WTC11 (cell line): ENCODE measurements at regions not wholly inside any gene's neighbourhood (a gene's known extent, or its start where the extent isn't known, plus 50 kb on each side); places are given as distances from the start of the nearest gene placed in this dataset.

ENCODE experiments used
- AFF4 ChIP-seq: sonication (generic); formaldehyde crosslinking; IDR thresholded peaks from 2 replicates; pipeline ENCODE4 v1.8.1; 2023; ENCODE audit warnings: mild to moderate bottlenecking, missing genetic modification reagents, borderline replicate concordance
- ATF6 ChIP-seq: sonication (generic); formaldehyde crosslinking; IDR thresholded peaks from 2 replicates; pipeline ENCODE4 v1.8.1; 2023; ENCODE audit warnings: mild to moderate bottlenecking, missing genetic modification reagents
- CTCF ChIP-seq: fragments of 200-600 bp; IDR thresholded peaks from 2 replicates; pipeline ENCODE4 v1.8.0; 2022; ENCODE audit warnings: antibody characterized with exemption
- ELF4 ChIP-seq: sonication (generic); formaldehyde crosslinking; IDR thresholded peaks from 2 replicates; pipeline ENCODE4 v1.8.1; 2022; ENCODE audit warnings: low read depth, mild to moderate bottlenecking, moderate library complexity, missing genetic modification reagents
- FOXP4 ChIP-seq: sonication (generic); formaldehyde crosslinking; IDR thresholded peaks from 2 replicates; pipeline ENCODE4 v1.8.0; 2022; ENCODE audit warnings: mild to moderate bottlenecking, missing genetic modification reagents
- GABPB1 ChIP-seq: sonication (generic); formaldehyde crosslinking; IDR thresholded peaks from 2 replicates; pipeline ENCODE4 v1.8.1; 2023; ENCODE audit warnings: mild to moderate bottlenecking, missing genetic modification reagents
- JUN ChIP-seq: sonication (generic); formaldehyde crosslinking; IDR thresholded peaks from 2 replicates; pipeline ENCODE4 v1.8.0; 2023; ENCODE audit warnings: mild to moderate bottlenecking, missing genetic modification reagents
- NFYB ChIP-seq: sonication (generic); formaldehyde crosslinking; conservative IDR thresholded peaks from 2 replicates; pipeline ENCODE4 v1.8.0; 2022; ENCODE audit warnings: low read depth, missing genetic modification reagents
- TEAD4 ChIP-seq: sonication (generic); formaldehyde crosslinking; IDR thresholded peaks from 2 replicates; pipeline ENCODE4 v1.8.0; 2022; ENCODE audit warnings: mild to moderate bottlenecking, missing genetic modification reagents
- USF1 ChIP-seq: sonication (generic); formaldehyde crosslinking; IDR thresholded peaks from 2 replicates; pipeline ENCODE4 v1.8.0; 2022; ENCODE audit warnings: mild to moderate bottlenecking, missing genetic modification reagents
- USF2 ChIP-seq: sonication (generic); formaldehyde crosslinking; IDR thresholded peaks from 2 replicates; pipeline ENCODE4 v1.8.1; 2023; ENCODE audit warnings: mild to moderate bottlenecking, missing genetic modification reagents, moderate library complexity
- TF ChIP-seq, protein P1 (sequence below): sonication (generic); formaldehyde crosslinking; IDR thresholded peaks from 2 replicates; pipeline ENCODE4 v1.8.1; 2022; ENCODE audit warnings: mild to moderate bottlenecking, moderate library complexity, missing genetic modification reagents
- TF ChIP-seq, protein P2 (sequence below): fragments of 250-450 bp; sonication (Bioruptor Pico); IDR thresholded peaks from 2 replicates; pipeline ENCODE4 v2.1.2; 2022; ENCODE audit warnings: mild to moderate bottlenecking, moderate library complexity

- TF ChIP-seq CTCF (no peak), USF1 (no peak), USF2 (CRISPR knock-in tag) (no peak), FOXP4 (CRISPR knock-in tag) (no peak), GABPB1 (CRISPR knock-in tag) (no peak), ATF6 (CRISPR knock-in tag) (no peak), TEAD4 (CRISPR knock-in tag) (no peak), JUN (no peak), NFYB (no peak), AFF4 (CRISPR knock-in tag) (no peak), ELF4 (CRISPR knock-in tag) (no peak)
- TF ChIP-seq, protein P1, sequence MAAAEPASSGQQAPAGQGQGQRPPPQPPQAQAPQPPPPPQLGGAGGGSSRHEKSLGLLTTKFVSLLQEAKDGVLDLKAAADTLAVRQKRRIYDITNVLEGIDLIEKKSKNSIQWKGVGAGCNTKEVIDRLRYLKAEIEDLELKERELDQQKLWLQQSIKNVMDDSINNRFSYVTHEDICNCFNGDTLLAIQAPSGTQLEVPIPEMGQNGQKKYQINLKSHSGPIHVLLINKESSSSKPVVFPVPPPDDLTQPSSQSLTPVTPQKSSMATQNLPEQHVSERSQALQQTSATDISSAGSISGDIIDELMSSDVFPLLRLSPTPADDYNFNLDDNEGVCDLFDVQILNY = no peak
- TF ChIP-seq, protein P2, sequence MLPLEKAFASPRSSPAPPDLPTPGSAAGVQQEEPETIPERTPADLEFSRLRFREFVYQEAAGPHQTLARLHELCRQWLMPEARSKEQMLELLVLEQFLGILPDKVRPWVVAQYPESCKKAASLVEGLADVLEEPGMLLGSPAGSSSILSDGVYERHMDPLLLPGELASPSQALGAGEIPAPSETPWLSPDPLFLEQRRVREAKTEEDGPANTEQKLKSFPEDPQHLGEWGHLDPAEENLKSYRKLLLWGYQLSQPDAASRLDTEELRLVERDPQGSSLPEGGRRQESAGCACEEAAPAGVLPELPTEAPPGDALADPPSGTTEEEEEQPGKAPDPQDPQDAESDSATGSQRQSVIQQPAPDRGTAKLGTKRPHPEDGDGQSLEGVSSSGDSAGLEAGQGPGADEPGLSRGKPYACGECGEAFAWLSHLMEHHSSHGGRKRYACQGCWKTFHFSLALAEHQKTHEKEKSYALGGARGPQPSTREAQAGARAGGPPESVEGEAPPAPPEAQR (CRISPR knock-in tag) = no peak
Observed at GRCh38 chr10:78259391-78259790, 225.7 kb downstream of the RPS24 start.
